ENCODE measurements at regions not wholly inside any gene's neighbourhood (a gene's known extent, or its start where the extent isn't known, plus 50 kb on each side); places are given as distances from the start of the nearest gene placed in this dataset.
"Not testable (repeated sequence)": the region's sequence is repeated elsewhere in the genome, so short reads cannot be mapped to it uniquely, and the experiment has no call there.

- DNase-seq, result not testable (repeated sequence)
Measured at GRCh38 chr4:12109056-12109455, 680.4 kb upstream of the HS3ST1 start.

GRCh38 chr4:12105519-12105918, 676.8 kb upstream of the HS3ST1 start:
- no peak for DNase-seq

GRCh38 chr4:12089920-12090319, 661.2 kb upstream of the HS3ST1 start:
- DNase-seq, result not testable (repeated sequence)

- DNase-seq, result no peak
Measured at GRCh38 chr4:12084690-12085089, 656.0 kb upstream of the HS3ST1 start.

GRCh38 chr4:12071316-12071715, 642.6 kb upstream of the HS3ST1 start:
- DNase-seq, result no peak

GRCh38 chr4:12053966-12054365, 625.3 kb upstream of the HS3ST1 start:
- no peak for DNase-seq

GRCh38 chr4:12053556-12053955, 624.9 kb upstream of the HS3ST1 start:
- DNase-seq, result no peak

GRCh38 chr4:12050357-12050756, 621.7 kb upstream of the HS3ST1 start:
- DNase-seq, result no peak

GRCh38 chr4:12042818-12043217, 614.1 kb upstream of the HS3ST1 start:
- DNase-seq, result no peak

GRCh38 chr4:12041828-12042227, 613.1 kb upstream of the HS3ST1 start:
- no peak for DNase-seq

GRCh38 chr4:12036450-12036849, 607.8 kb upstream of the HS3ST1 start:
- no peak for DNase-seq

GRCh38 chr4:12028258-12028657, 599.6 kb upstream of the HS3ST1 start:
- no peak for DNase-seq

- no peak for DNase-seq
Measured at GRCh38 chr4:12022409-12022808, 593.7 kb upstream of the HS3ST1 start.

- DNase-seq, result no peak
Measured at GRCh38 chr4:12016729-12017128, 588.0 kb upstream of the HS3ST1 start.

- no peak for DNase-seq
Measured at GRCh38 chr4:12005471-12005870, 576.8 kb upstream of the HS3ST1 start.

GRCh38 chr4:11996581-11996980, 567.9 kb upstream of the HS3ST1 start:
- DNase-seq, result not testable (repeated sequence)

GRCh38 chr4:11976726-11977263, 548.1 kb upstream of the HS3ST1 start:
- no peak for DNase-seq

- no peak for DNase-seq
Measured at GRCh38 chr4:11973270-11973669, 544.6 kb upstream of the HS3ST1 start.

- no peak for DNase-seq
Measured at GRCh38 chr4:11970754-11971153, 542.1 kb upstream of the HS3ST1 start.

- DNase-seq, result no peak
Measured at GRCh38 chr4:11966782-11967181, 538.1 kb upstream of the HS3ST1 start.

- peak in 1 of 3 donors; percentile 13 for DNase-seq
Measured at GRCh38 chr4:11954093-11954492, 525.4 kb upstream of the HS3ST1 start.

- no peak for DNase-seq
Measured at GRCh38 chr4:11949355-11949754, 520.7 kb upstream of the HS3ST1 start.

- not testable (repeated sequence) for DNase-seq
Measured at GRCh38 chr4:11947629-11948028, 518.9 kb upstream of the HS3ST1 start.

- peak in 1 of 3 donors; percentile 35 for DNase-seq
Measured at GRCh38 chr4:11937941-11938340, 509.2 kb upstream of the HS3ST1 start.
